HEK293 (cell line): ENCODE measurements at regions not wholly inside any gene's neighbourhood (a gene's known extent, or its start where the extent isn't known, plus 50 kb on each side); places are given as distances from the start of the nearest gene placed in this dataset.
"Not testable (repeated sequence)": the region's sequence is repeated elsewhere in the genome, so short reads cannot be mapped to it uniquely, and the experiment has no call there.

ENCODE experiments used
- CTCF ChIA-PET: fragments of 350-600 bp; formaldehyde crosslinking; extraction: SDS; loops from one replicate; lab custom pipeline; 2021; ENCODE audit warnings: antibody characterized with exemption; lab: Yijun Ruan, JAX
- POLR2A ChIA-PET: fragments of 300-600 bp; formaldehyde crosslinking; extraction: SDS; loops from one replicate; lab custom pipeline; 2020; ENCODE audit warnings: antibody characterized with exemption, inconsistent platforms; lab: Yijun Ruan, JAX
- H3K27ac ChIP-seq: fragments of 200-500 bp; sonication (Bioruptor generic); 2 replicates; pipeline ENCODE4 v1.5.1; 2014; ENCODE audit warnings: low read depth, low read length, control low read depth, inconsistent platforms; ENCODE audit errors: extremely low read depth
- H3K36me3 ChIP-seq, 2 experiments: fragments of 200-500 bp in 1 of 2; sonication (Bioruptor generic) in 1 of 2; 1 replicate in 1 of 2; 2 replicates in 1 of 2; pipeline ENCODE4 v1.5.1; 2014 to 2017; ENCODE audit warnings: inconsistent platforms in 2 of 2, low read length in 2 of 2; ENCODE audit not compliant: control insufficient read depth in 2 of 2, insufficient read depth in 1 of 2
- H3K4me1 ChIP-seq: fragments of 200-500 bp; sonication (Bioruptor generic); 2 replicates; pipeline ENCODE4 v1.5.1; 2014; ENCODE audit warnings: mild to moderate bottlenecking, low read length, inconsistent platforms; ENCODE audit not compliant: control insufficient read depth, insufficient read depth
- H3K4me3 ChIP-seq: 2 replicates; pipeline ENCODE4 v1.5.1; 2011; ENCODE audit warnings: low read depth, mild to moderate bottlenecking, control low read depth, low read length, moderate library complexity
- H3K9me3 ChIP-seq: fragments of 200-500 bp; sonication (Bioruptor generic); 2 replicates; pipeline ENCODE4 v1.5.1; 2014; ENCODE audit warnings: low read depth, low read length, inconsistent platforms; ENCODE audit not compliant: control insufficient read depth, insufficient read depth
- ATF2 ChIP-seq: fragments of 450-650 bp; formaldehyde crosslinking; IDR thresholded peaks from 2 replicates; pipeline ENCODE4 v1.5.1; 2016; ENCODE audit warnings: missing biosample characterization, missing genetic modification characterization, low read depth
- GFI1B ChIP-seq: fragments of 450-650 bp; formaldehyde crosslinking; IDR thresholded peaks from 2 replicates; pipeline ENCODE4 v1.5.1; 2016; ENCODE audit warnings: missing biosample characterization, missing genetic modification characterization
- TCF7L2 ChIP-seq: IDR thresholded peaks from 2 replicates; pipeline ENCODE4 v1.6.1; 2011; ENCODE audit warnings: low read depth, mild to moderate bottlenecking, inconsistent platforms, low read length, moderate library complexity, borderline replicate concordance
- TRIM28 ChIP-seq: IDR thresholded peaks from 2 replicates; pipeline ENCODE4 v1.6.1; 2011; ENCODE audit warnings: low read length, control low read depth, borderline replicate concordance
- WT1 ChIP-seq: fragments of 450-650 bp; formaldehyde crosslinking; IDR thresholded peaks from 2 replicates; pipeline ENCODE4 v1.5.1; 2016; ENCODE audit warnings: missing biosample characterization, missing genetic modification characterization
- YY1 ChIP-seq: fragments of 450-650 bp; formaldehyde crosslinking; IDR thresholded peaks from 2 replicates; pipeline ENCODE4 v1.5.1; 2018; ENCODE audit warnings: missing biosample characterization, missing genetic modification characterization
- ZFP3 ChIP-seq: fragments of 450-650 bp; formaldehyde crosslinking; IDR thresholded peaks from 2 replicates; pipeline ENCODE4 v1.5.1; 2016; ENCODE audit warnings: low read depth, missing biosample characterization, missing genetic modification characterization
- ZIC2 ChIP-seq: fragments of 450-650 bp; formaldehyde crosslinking; IDR thresholded peaks from 2 replicates; pipeline ENCODE4 v1.5.1; 2016; ENCODE audit warnings: missing biosample characterization, missing genetic modification characterization
- ZNF114 ChIP-seq: fragments of 450-650 bp; formaldehyde crosslinking; IDR thresholded peaks from 2 replicates; pipeline ENCODE4 v1.5.0; 2017; ENCODE audit warnings: missing biosample characterization, missing genetic modification characterization
- ZNF133 ChIP-seq: fragments of 450-650 bp; formaldehyde crosslinking; IDR thresholded peaks from 2 replicates; pipeline ENCODE4 v1.5.1; 2016; ENCODE audit warnings: missing biosample characterization, missing genetic modification characterization
- ZNF157 ChIP-seq: fragments of 450-650 bp; formaldehyde crosslinking; IDR thresholded peaks from 2 replicates; pipeline ENCODE4 v1.5.1; 2016; ENCODE audit warnings: missing biosample characterization, missing genetic modification characterization
- ZNF16 ChIP-seq: fragments of 450-650 bp; formaldehyde crosslinking; IDR thresholded peaks from 2 replicates; pipeline ENCODE4 v1.5.1; 2016; ENCODE audit warnings: low read depth, missing biosample characterization, missing genetic modification characterization
- ZNF18 ChIP-seq: fragments of 450-650 bp; formaldehyde crosslinking; IDR thresholded peaks from 2 replicates; pipeline ENCODE4 v1.5.1; 2016; ENCODE audit warnings: missing biosample characterization, missing genetic modification characterization
- ZNF2 ChIP-seq: fragments of 450-650 bp; formaldehyde crosslinking; IDR thresholded peaks from 2 replicates; pipeline ENCODE4 v1.5.1; 2016; ENCODE audit warnings: missing biosample characterization, missing genetic modification characterization
- ZNF248 ChIP-seq: fragments of 450-650 bp; formaldehyde crosslinking; IDR thresholded peaks from 2 replicates; pipeline ENCODE4 v1.5.1; 2017; ENCODE audit warnings: missing biosample characterization, missing genetic modification characterization
- ZNF26 ChIP-seq: fragments of 450-650 bp; formaldehyde crosslinking; IDR thresholded peaks from 2 replicates; pipeline ENCODE4 v1.5.1; 2016; ENCODE audit warnings: missing biosample characterization, missing genetic modification characterization
- ZNF513 ChIP-seq: fragments of 450-650 bp; IDR thresholded peaks from 2 replicates; pipeline ENCODE4 v1.5.1; 2018; ENCODE audit warnings: missing biosample characterization, missing genetic modification characterization
- ZNF629 ChIP-seq: fragments of 450-650 bp; formaldehyde crosslinking; IDR thresholded peaks from 2 replicates; pipeline ENCODE4 v1.5.1; 2017; ENCODE audit warnings: missing biosample characterization, missing genetic modification characterization
- ZNF645 ChIP-seq: fragments of 450-650 bp; formaldehyde crosslinking; IDR thresholded peaks from 2 replicates; pipeline ENCODE4; 2016; ENCODE audit warnings: missing biosample characterization, missing genetic modification characterization
- ZNF707 ChIP-seq: fragments of 450-650 bp; formaldehyde crosslinking; IDR thresholded peaks from 2 replicates; pipeline ENCODE4 v1.5.1; 2016; ENCODE audit warnings: missing biosample characterization, missing genetic modification characterization
- ZNF830 ChIP-seq: fragments of 450-650 bp; IDR thresholded peaks from 2 replicates; pipeline ENCODE4 v1.5.0; 2018; ENCODE audit warnings: missing biosample characterization, missing genetic modification characterization, low read depth, mild to moderate bottlenecking, moderate library complexity
- ZXDB ChIP-seq: fragments of 450-650 bp; formaldehyde crosslinking; IDR thresholded peaks from 2 replicates; pipeline ENCODE4 v1.5.1; 2016; ENCODE audit warnings: missing biosample characterization, missing genetic modification characterization

- no peak overlapping the region for H3K4me3 ChIP-seq
- no peaks in the 10 kb centered on the region for H3K4me1 ChIP-seq
- no peaks in the 10 kb centered on the region for H3K9me3 ChIP-seq
- H3K27ac ChIP-seq: no peak overlapping the region
- POLR2A ChIA-PET: no interaction called here
- no peaks in the 10 kb centered on the region for H3K36me3 ChIP-seq
- no peak for TF ChIP-seq ZIC2
- TF ChIP-seq ZNF2: no peak
- no peak for TF ChIP-seq ZXDB (tag by site-specific recombination)
- TF ChIP-seq, all 188 proteins: peak for 0
- CTCF ChIA-PET: interaction anchor here (0.8 kb wide), 1 partner anchor 373 kb away, joined by 3 read pairs; no protein-coding TSS in a partner anchor
Measured at GRCh38 chrX:130543603-130544325, 142.0 kb downstream of the RBMX2 start.

- CTCF ChIA-PET: no interaction called here
- Histone ChIP-seq H3K4me3 (no peak overlapping the region), H3K36me3 (no peaks in the 10 kb centered on the region), H3K4me1 (no peaks in the 10 kb centered on the region), H3K27ac (no peak overlapping the region), H3K9me3 (no peaks in the 10 kb centered on the region)
- TF ChIP-seq ZNF248 (tag by site-specific recombination) (no peak), ZNF18 (no peak), TRIM28 (no peak), WT1 (tag by site-specific recombination) (no peak), YY1 (tag by site-specific recombination) (no peak), ZNF26 (tag by site-specific recombination) (no peak), GFI1B (tag by site-specific recombination) (no peak), ATF2 (tag by site-specific recombination) (no peak), ZFP3 (tag by site-specific recombination) (no peak)
- POLR2A ChIA-PET: no interaction called here
Measured at GRCh38 chrX:130545796-130546195, 144.0 kb downstream of the RBMX2 start.

GRCh38 chrX:130549382-130549781 is 147.6 kb downstream of the RBMX2 start:
- H3K36me3 ChIP-seq, H3K9me3 ChIP-seq, H3K27ac ChIP-seq, H3K4me1 ChIP-seq, POLR2A ChIA-PET, H3K4me3 ChIP-seq: not testable (repeated sequence)
- CTCF ChIA-PET: interaction anchor here (0.5 to 4.0 kb wide), 5 partner anchors 10 to 368 kb away, joined by 3 to 31 read pairs (median 3); no protein-coding TSS in a partner anchor

- Histone ChIP-seq H3K4me3 (no peak overlapping the region), H3K4me1 (no peaks in the 10 kb centered on the region), H3K36me3 (no peaks in the 10 kb centered on the region), H3K27ac (no peak overlapping the region), H3K9me3 (no peaks in the 10 kb centered on the region)
- TF ChIP-seq TCF7L2: no peak
- no peak for TF ChIP-seq ZNF157 (tag by site-specific recombination)
- no peak for TF ChIP-seq ZNF830 (tag by site-specific recombination)
- TF ChIP-seq ZNF629: no peak
- no peak for TF ChIP-seq ZNF513 (tag by site-specific recombination)
- no peak for TF ChIP-seq ZNF114 (tag by site-specific recombination)
- no peak for TF ChIP-seq ZNF133
- no peak for TF ChIP-seq ZNF707 (tag by site-specific recombination)
- TF ChIP-seq ZNF645 (tag by site-specific recombination): no peak
- TF ChIP-seq ZNF16 (tag by site-specific recombination): no peak
- ChIA-PET POLR2A (no interaction called here), CTCF (interaction anchor here (1.1 to 4.0 kb wide), 3 partner anchors 9 to 366 kb away, joined by 3 to 31 read pairs (median 3); no protein-coding TSS in a partner anchor)
Measured at GRCh38 chrX:130550351-130550750, 148.6 kb downstream of the RBMX2 start.
